GM12875 (cell line): ENCODE measurements at regions not wholly inside any gene's neighbourhood (a gene's known extent, or its start where the extent isn't known, plus 50 kb on each side); places are given as distances from the start of the nearest gene placed in this dataset.

Experiments
- H3K4me3 ChIP-seq: one replicate; pipeline ENCODE4 v1.5.1; 2011; ENCODE audit warnings: low read depth, low read length, control low read depth
- CTCF ChIP-seq: IDR thresholded peaks from 2 replicates; pipeline ENCODE4 v1.5.1; 2011; ENCODE audit warnings: low read depth, mild to moderate bottlenecking, control low read depth, inconsistent platforms, low read length, moderate library complexity, borderline replicate concordance; ENCODE audit not compliant: insufficient read depth

- peak; percentile 20; the same call in 1 of the 2 replicates for TF ChIP-seq CTCF
Observed at GRCh38 chr7:115356139-115356746, 434.3 kb downstream of the MDFIC start.

GRCh38 chr7:115354925-115355324 is 433.0 kb downstream of the MDFIC start:
- no peak overlapping the region for H3K4me3 ChIP-seq
- no peak for TF ChIP-seq CTCF

More at GRCh38 chr7:115356139-115356746, 434.3 kb downstream of the MDFIC start:
- H3K4me3 ChIP-seq, result no peak overlapping the region

- no peak for TF ChIP-seq CTCF
- no peak overlapping the region for H3K4me3 ChIP-seq
Observed at GRCh38 chr7:115352375-115352774, 430.5 kb downstream of the MDFIC start.

- no peak overlapping the region for H3K4me3 ChIP-seq
- no peak for TF ChIP-seq CTCF
Observed at GRCh38 chr7:115350764-115351163, 428.9 kb downstream of the MDFIC start.

GRCh38 chr7:115349635-115350034 is 427.7 kb downstream of the MDFIC start:
- no peak overlapping the region for H3K4me3 ChIP-seq
- TF ChIP-seq CTCF, result no peak

GRCh38 chr7:115346685-115347084 is 424.8 kb downstream of the MDFIC start:
- H3K4me3 ChIP-seq, result no peak overlapping the region
- no peak for TF ChIP-seq CTCF

- TF ChIP-seq CTCF, result peak; percentile 26; the same call in 1 of the 2 replicates
- no peak overlapping the region for H3K4me3 ChIP-seq
Observed at GRCh38 chr7:115340828-115341227, 418.9 kb downstream of the MDFIC start.
